GM15510 (cell line): ENCODE measurements at regions not wholly inside any gene's neighbourhood (a gene's known extent, or its start where the extent isn't known, plus 50 kb on each side); places are given as distances from the start of the nearest gene placed in this dataset.

ENCODE experiments used
- POLR2A ChIP-seq: IDR thresholded peaks from 3 replicates; pipeline ENCODE4 v1.6.1; 2011; ENCODE audit warnings: borderline replicate concordance; ENCODE audit not compliant: insufficient read length; ENCODE audit errors: extremely low read depth

- TF ChIP-seq POLR2A = no peak
Measured at GRCh38 chr2:62447411-62447810, 58.6 kb downstream of the TMEM17 start.

- TF ChIP-seq POLR2A = no peak
Measured at GRCh38 chr2:62446491-62446890, 59.5 kb downstream of the TMEM17 start.

GRCh38 chr2:62443886-62444285, 62.1 kb downstream of the TMEM17 start:
- TF ChIP-seq POLR2A = no peak

- TF ChIP-seq POLR2A = no peak
Measured at GRCh38 chr2:62443471-62443870, 62.5 kb downstream of the TMEM17 start.

- no peak for TF ChIP-seq POLR2A
Measured at GRCh38 chr2:62441824-62442223, 64.2 kb downstream of the TMEM17 start.

GRCh38 chr2:62441421-62441820, 64.6 kb downstream of the TMEM17 start:
- TF ChIP-seq POLR2A = no peak

- TF ChIP-seq POLR2A = no peak
Measured at GRCh38 chr2:62440281-62440946, 65.6 kb downstream of the TMEM17 start.

- TF ChIP-seq POLR2A = no peak
Measured at GRCh38 chr2:62439425-62439824, 66.6 kb downstream of the TMEM17 start.

GRCh38 chr2:62437785-62438184, 68.2 kb downstream of the TMEM17 start:
- no peak for TF ChIP-seq POLR2A

- no peak for TF ChIP-seq POLR2A
Measured at GRCh38 chr2:62435720-62436119, 70.3 kb downstream of the TMEM17 start.

GRCh38 chr2:62432407-62432806, 73.6 kb downstream of the TMEM17 start:
- TF ChIP-seq POLR2A = no peak

GRCh38 chr2:62431512-62431911, 74.5 kb downstream of the TMEM17 start:
- TF ChIP-seq POLR2A = no peak

- no peak for TF ChIP-seq POLR2A
Measured at GRCh38 chr2:62430146-62430545, 75.8 kb downstream of the TMEM17 start.

GRCh38 chr2:62427146-62427545, 78.8 kb downstream of the TMEM17 start:
- TF ChIP-seq POLR2A = no peak

GRCh38 chr2:62426154-62426912, 79.7 kb downstream of the TMEM17 start:
- TF ChIP-seq POLR2A = no peak

GRCh38 chr2:62425684-62426083, 80.3 kb downstream of the TMEM17 start:
- TF ChIP-seq POLR2A = no peak

- no peak for TF ChIP-seq POLR2A
Measured at GRCh38 chr2:62424899-62425298, 81.1 kb downstream of the TMEM17 start.

GRCh38 chr2:62423883-62424458, 82.0 kb downstream of the TMEM17 start:
- no peak for TF ChIP-seq POLR2A
